Mononuclear cell (primary cell): ENCODE measurements at regions not wholly inside any gene's neighbourhood (a gene's known extent, or its start where the extent isn't known, plus 50 kb on each side); places are given as distances from the start of the nearest gene placed in this dataset.

Experiments
- H3K27me3 ChIP-seq: 2 replicates; pipeline ENCODE4 v1.6.0; 2011; ENCODE audit warnings: low read length, control low read depth; ENCODE audit not compliant: insufficient read depth
- H3K4me1 ChIP-seq: 2 replicates; pipeline ENCODE4 v1.5.1; 2011; ENCODE audit warnings: mild to moderate bottlenecking, low read length, control low read depth; ENCODE audit not compliant: insufficient read depth
- H3K4me3 ChIP-seq: 2 replicates; pipeline ENCODE4 v1.5.1; 2011; ENCODE audit warnings: mild to moderate bottlenecking, low read length, moderate library complexity
- H3K9me3 ChIP-seq: 2 replicates; pipeline ENCODE4 v1.5.1; 2011; ENCODE audit warnings: low read depth, mild to moderate bottlenecking, control low read depth, low read length

DNA sequence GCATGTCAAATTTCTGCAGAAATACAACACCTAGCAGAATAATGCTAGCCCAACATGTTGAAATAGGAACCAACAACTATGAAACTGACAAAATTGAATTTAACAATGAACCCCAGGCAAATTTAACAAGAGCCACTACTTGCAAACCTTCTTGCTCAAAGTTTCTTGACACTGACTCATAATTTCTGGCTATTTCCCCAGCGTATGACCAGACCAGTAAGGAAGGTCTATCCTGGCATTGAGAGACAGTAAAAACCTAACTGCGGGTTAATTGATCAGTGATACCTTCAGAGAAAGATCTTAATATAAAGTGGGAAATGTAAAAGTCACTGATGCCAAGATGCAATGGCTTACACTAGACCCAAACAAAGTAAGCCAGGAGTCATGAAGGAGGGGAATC is 510.1 kb downstream of the ARL4A start:
- Histone ChIP-seq H3K4me3 (no peak overlapping the region), H3K4me1 (no peaks in the 10 kb centered on the region), H3K27me3 (no peaks in the 10 kb centered on the region), H3K9me3 (no peaks in the 10 kb centered on the region)

DNA sequence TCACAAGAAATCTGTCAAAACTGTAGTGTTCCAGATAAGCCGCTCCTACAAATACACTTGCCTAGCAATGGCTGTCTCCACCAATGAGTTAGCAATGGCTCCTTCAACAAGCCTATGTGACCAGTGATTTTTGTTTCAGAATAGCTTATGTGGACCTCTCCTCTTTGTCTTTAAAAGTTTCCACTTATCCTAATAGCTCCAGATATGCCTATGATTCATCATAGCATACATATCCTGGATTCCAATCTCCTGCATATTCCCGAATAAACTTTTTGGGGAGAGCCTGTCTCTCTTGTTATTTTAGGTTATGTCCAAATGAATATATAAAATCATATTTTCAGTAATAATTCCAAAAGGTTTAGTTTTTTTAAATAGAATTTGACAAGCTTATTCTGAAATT is 510.6 kb downstream of the ARL4A start:
- Histone ChIP-seq H3K27me3 (no peaks in the 10 kb centered on the region), H3K4me1 (no peaks in the 10 kb centered on the region), H3K4me3 (no peak overlapping the region), H3K9me3 (no peaks in the 10 kb centered on the region)

DNA sequence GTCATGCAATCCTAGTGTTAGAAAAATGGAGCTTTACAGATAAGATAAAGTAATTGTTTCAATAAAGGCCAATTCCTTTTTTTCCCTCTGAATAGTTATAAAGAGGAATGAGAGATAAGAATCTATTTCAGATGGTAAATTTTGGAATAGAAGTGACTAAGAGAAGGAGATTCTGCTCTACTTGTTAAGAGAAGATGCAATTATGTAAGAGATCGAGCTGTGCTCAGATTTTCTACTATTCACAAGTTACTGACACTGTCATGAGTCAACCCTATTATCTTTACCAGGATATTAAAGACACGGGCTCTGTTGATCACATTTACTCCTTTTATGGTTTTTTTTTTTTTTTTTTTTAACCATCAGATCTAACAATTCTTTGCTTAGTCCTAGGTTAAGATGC is 511.3 kb downstream of the ARL4A start:
- Histone ChIP-seq H3K9me3 (no peaks in the 10 kb centered on the region), H3K4me1 (no peaks in the 10 kb centered on the region), H3K4me3 (no peak overlapping the region), H3K27me3 (no peaks in the 10 kb centered on the region)

DNA sequence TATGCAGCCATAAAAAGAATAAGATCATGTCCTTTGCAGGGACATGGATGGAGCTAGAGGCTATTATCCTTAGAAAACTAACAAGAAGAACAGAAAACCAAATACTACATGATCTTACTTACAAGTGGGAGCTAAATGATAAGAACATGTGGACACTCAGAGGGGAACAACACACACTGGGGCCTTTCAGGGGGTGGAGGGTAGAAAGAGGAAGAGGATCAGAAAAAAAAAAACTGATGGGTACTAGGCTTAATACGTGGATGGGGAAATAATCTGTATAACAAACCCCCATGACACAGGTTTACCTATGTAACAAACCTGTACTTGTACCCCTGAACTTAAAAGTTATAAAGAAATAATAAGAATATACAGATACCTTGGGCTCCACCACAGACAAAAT is 514.2 kb downstream of the ARL4A start:
- Histone ChIP-seq H3K27me3 (no peaks in the 10 kb centered on the region), H3K4me3 (no peak overlapping the region), H3K4me1 (no peaks in the 10 kb centered on the region), H3K9me3 (no peaks in the 10 kb centered on the region)

DNA sequence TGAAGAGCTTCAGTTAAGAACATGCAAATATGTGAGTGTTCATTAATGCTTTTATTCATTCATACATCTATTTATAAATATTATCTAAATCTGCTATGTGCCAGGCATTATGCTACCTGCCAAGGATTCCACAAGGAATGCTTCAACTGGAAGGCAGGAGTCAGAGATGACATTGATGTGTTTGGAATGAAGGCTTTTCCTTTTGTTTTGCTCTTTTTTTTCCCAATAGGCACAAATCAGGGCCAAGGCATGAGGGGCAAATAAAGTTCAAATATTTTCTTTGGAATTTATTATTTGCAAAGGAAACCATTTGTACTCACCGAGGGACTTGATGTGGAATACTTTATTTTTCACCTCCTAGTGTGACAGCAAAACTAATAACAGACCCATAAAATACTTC is 530.3 kb downstream of the ARL4A start:
- Histone ChIP-seq H3K27me3 (no peaks in the 10 kb centered on the region), H3K9me3 (no peaks in the 10 kb centered on the region), H3K4me1 (no peaks in the 10 kb centered on the region), H3K4me3 (no peak overlapping the region)

DNA sequence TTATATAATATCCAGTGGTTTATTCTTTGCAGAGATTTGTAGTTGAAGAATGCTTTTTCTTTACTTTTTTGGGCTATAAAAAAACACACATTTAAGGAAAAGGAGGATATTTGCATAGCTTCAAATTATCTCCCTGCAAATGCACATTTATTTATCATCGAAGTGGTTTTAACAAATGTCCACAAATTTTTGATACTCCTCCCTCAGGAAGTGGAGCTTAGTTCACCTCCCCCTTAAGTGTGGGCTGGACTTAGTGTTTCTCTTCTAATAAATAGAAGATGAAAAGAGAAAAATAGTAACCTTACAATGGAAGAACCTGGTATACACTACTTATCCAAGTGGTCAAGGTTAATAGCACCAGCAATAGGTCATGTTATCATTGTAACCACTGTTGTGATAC is 537.6 kb downstream of the ARL4A start:
- no peaks in the 10 kb centered on the region for H3K9me3 ChIP-seq
- no peaks in the 10 kb centered on the region for H3K4me1 ChIP-seq
- no peaks in the 10 kb centered on the region for H3K27me3 ChIP-seq
- H3K4me3 ChIP-seq = no peak overlapping the region

DNA sequence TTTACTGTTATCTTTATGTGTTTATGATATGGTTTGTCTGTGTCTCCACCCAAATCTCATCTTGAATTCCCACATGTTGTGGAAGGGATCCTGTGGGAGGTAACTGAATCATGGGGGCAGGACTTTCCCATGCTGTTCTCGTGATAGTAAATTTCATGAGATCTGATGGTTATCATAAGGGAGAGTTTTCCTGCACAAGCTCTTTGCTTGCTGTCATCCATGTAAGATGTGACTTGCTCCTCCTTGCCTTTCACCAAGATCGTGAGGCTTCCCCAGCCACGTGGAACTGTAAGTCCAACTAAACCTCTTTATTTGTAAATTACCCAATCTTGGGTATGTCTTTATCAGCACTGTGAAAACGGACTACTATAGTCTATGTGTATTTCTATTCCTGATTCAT is 539.0 kb downstream of the ARL4A start:
- Histone ChIP-seq H3K27me3 (no peaks in the 10 kb centered on the region), H3K4me1 (no peaks in the 10 kb centered on the region), H3K9me3 (no peaks in the 10 kb centered on the region), H3K4me3 (no peak overlapping the region)

DNA sequence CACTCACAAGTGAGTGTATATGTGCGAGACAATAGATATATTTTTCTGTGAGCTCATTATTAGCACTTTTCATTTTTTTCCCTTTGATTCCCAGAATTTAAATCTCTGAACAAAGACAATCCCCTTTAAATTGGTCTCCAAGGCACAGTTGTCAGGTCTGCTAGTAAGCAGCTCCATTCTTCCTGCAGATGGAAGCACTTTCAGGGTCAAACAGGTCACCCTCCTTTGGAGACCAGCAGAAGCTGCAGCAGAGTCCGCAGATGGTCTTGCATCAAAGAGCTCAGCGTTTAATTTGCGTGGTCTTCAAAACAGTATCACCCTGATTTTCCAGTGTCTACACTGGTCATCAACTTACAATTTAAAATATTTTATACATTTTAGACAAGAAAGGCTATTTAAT is 543.8 kb downstream of the ARL4A start:
- Histone ChIP-seq H3K9me3 (no peaks in the 10 kb centered on the region), H3K4me1 (no peaks in the 10 kb centered on the region), H3K27me3 (no peaks in the 10 kb centered on the region), H3K4me3 (no peak overlapping the region)

DNA sequence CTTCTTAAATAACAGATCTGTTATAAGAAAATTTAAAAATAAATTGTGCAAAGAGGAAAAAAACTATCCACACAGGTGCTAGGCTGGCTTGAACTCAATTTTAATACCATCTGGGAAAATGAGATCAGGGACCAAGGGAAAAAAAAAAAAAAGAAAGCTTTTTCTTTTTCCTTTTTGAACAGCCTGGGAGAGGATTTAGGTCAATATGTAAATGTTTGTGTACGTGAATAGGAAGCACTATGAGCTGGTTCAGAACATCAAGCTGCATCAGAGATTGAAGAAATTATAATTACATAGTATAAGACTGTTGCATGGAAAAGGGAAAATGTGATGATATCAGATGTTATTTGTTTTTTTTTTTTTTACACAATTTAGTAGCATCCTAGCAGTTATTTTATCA is 548.0 kb downstream of the ARL4A start:
- no peaks in the 10 kb centered on the region for H3K9me3 ChIP-seq
- H3K27me3 ChIP-seq = no peaks in the 10 kb centered on the region
- H3K4me3 ChIP-seq = no peak overlapping the region
- H3K4me1 ChIP-seq = no peaks in the 10 kb centered on the region

DNA sequence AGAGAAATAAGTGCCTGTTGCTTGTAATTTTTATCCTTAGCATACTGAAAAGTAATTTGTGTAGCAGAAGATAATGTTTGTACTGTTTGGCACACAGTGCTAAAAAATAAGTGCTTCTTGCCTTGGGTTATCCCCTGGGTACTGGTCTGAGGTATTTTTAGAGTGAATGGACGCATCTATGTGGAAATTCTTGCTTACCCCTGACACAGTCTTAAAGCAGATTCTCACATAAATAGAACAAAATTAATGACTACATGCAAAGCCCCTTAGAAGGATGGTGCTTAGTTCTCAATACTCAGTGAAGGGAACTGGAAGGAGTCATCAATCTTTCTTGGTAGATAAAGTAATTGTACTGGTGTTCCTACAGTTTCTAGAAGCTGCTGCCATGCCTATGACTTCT is 548.6 kb downstream of the ARL4A start:
- Histone ChIP-seq H3K4me3 (no peak overlapping the region), H3K27me3 (no peaks in the 10 kb centered on the region), H3K4me1 (no peaks in the 10 kb centered on the region), H3K9me3 (no peaks in the 10 kb centered on the region)

DNA sequence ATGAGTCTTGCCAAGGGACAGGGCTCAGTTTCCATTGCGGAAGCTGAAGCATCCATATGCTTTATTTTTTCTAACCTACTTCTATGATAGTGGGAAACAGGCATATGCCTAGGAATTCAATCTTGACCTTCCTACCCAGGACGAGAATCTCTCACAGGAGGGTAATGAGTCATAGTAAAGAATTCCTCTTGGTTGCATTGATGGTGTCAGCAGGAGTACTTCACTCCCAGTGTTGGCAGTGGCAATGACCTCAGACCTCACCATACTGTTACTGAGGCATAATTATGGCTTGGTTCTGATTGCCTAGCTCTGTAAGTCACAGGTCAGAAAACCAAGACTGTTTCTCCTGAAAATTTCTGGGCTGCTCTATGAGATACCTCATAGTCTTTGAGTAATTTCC is 552.9 kb downstream of the ARL4A start:
- no peaks in the 10 kb centered on the region for H3K27me3 ChIP-seq
- no peaks in the 10 kb centered on the region for H3K4me1 ChIP-seq
- H3K9me3 ChIP-seq = no peaks in the 10 kb centered on the region

DNA sequence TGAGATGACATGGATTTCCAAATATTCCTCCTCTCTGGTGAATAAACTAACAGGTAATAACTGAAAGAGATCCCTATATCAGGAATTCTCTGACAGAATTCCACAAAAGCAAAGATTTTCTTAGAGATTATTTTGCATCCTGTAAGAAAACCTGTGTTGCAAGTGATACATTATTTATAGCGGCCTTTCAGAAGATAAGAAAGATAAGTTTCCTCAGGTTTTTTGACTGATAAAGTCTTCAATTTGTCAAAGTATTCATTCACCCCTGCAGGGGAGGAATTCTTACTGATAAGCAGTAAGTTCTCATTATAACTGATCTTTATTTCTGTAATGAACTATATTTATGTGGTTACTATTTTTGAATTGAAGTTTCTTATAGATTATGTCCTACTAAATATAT is 554.0 kb downstream of the ARL4A start:
- Histone ChIP-seq H3K27me3 (no peaks in the 10 kb centered on the region), H3K4me3 (no peak overlapping the region), H3K4me1 (no peaks in the 10 kb centered on the region), H3K9me3 (no peaks in the 10 kb centered on the region)

More for the DNA sequence above, 552.9 kb downstream of the ARL4A start:
- no peak overlapping the region for H3K4me3 ChIP-seq

DNA sequence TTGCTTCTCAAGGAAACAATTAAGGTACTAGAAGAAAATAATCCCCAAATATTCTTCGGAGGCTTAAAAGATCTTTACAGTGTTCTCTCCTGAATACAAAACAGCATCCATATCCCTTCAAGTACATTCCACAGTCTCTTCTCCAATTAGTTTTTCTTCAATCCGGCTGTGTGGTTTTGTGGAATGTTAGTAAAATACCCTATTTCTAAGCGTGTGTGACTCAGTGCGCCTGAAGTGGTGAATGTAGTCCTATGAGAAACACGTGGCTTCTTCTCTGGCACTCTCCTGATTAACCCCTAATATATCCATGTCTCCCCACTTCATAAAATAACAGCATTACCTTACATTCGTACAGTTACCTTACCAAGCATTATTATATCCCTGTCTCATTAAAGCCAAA is 570.2 kb downstream of the ARL4A start:
- no peaks in the 10 kb centered on the region for H3K4me1 ChIP-seq
- no peaks in the 10 kb centered on the region for H3K9me3 ChIP-seq
- H3K4me3 ChIP-seq = no peak overlapping the region
- H3K27me3 ChIP-seq = no peaks in the 10 kb centered on the region

DNA sequence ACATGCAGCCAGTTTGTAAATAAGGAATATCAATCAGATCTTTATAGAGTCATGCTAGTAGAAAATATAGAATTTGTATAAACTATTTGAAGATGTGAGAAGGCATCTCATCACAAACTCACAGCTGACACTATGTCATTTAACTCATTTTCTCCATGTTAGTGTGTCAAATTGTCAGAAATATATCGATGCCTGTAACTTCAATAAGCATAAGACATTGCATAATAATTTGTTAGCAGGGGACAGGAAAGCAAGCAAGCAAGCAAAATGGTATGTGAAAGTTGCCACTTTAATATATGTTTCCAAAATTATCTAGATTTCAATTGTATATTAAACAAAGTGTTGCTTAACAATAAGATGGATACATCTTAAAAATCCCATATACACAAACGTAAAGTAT is 571.0 kb downstream of the ARL4A start:
- Histone ChIP-seq H3K27me3 (no peaks in the 10 kb centered on the region), H3K9me3 (no peaks in the 10 kb centered on the region), H3K4me1 (no peaks in the 10 kb centered on the region), H3K4me3 (no peak overlapping the region)

DNA sequence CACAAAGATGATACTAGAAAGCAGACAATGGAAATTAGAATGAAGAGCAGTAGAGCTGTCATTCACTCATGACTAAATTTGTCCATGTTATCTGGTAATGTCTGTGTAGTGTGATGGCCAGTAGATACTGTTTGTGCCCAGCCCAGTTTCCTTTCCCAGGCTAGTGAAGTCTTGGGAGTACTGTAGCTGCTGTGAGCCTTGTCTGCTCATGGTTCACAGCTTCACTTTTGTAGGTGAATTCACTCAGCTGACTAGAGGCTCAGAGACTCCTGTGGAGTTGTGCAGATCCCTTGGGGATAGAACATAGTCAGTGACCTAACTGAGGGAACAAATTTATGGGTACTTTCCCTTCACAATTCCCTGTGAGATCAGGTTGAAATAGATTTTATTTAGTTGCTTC is 572.5 kb downstream of the ARL4A start:
- H3K4me1 ChIP-seq = no peaks in the 10 kb centered on the region
- no peaks in the 10 kb centered on the region for H3K9me3 ChIP-seq
- no peaks in the 10 kb centered on the region for H3K27me3 ChIP-seq
- H3K4me3 ChIP-seq = no peak overlapping the region

DNA sequence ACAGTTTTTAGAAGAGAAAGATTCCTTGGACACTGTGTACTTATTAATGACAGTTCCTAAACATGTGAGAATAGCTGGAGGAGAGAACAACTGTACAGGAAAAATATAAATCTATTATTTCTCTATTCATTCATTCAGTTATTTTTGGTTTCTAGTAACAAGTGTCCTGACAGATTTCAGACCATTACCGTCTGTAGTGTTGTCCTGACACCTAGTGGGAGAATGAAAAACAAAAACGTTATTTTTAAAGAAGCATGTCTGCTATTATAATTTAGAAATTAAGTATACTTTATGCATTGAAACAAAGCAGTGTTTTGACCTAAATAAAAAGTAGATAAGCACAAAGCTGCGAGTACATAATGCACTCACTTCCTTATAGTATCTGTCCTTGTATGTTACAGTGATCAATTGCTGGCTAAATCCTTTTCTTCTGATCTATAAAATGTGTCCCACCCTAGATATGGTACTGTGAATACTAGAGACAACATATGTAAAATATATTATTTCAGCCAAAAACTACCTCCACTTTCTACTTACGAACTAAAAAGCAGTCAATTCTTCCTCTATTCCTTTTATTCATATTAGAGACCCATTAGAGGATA is 575.6 kb downstream of the ARL4A start:
- H3K4me1 ChIP-seq = no peaks in the 10 kb centered on the region
- no peaks in the 10 kb centered on the region for H3K27me3 ChIP-seq
- no peak overlapping the region for H3K4me3 ChIP-seq
- H3K9me3 ChIP-seq = no peaks in the 10 kb centered on the region

DNA sequence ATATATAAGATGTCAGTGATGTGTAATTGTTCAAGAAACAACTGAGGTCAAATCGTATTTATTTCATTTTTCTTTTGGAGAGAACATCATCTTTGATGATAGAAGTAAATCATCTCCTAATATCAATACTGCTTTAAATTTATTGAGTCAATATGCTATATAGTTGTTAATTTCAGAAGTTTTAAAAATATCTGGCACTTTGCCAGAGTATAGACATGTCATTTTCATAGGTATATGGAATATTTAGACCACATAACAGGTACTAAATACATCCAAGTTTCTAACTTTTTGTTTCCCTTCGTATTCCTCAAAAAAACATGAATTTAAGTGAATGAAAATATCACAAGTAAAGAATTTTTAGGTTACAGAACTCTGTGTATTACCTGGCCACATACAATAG is 577.8 kb downstream of the ARL4A start:
- Histone ChIP-seq H3K27me3 (no peaks in the 10 kb centered on the region), H3K9me3 (no peaks in the 10 kb centered on the region), H3K4me3 (no peak overlapping the region), H3K4me1 (no peaks in the 10 kb centered on the region)
